ENCODE measurements at regions not wholly inside any gene's neighbourhood (a gene's known extent, or its start where the extent isn't known, plus 50 kb on each side); places are given as distances from the start of the nearest gene placed in this dataset.

- no peak for DNase-seq
Observed at GRCh38 chr2:212596276-212596675, 57.7 kb upstream of the ERBB4 start.

- DNase-seq: no peak
Observed at GRCh38 chr2:212595036-212595654, 56.5 kb upstream of the ERBB4 start.

- DNase-seq: no peak
Observed at GRCh38 chr2:212592695-212593094, 54.1 kb upstream of the ERBB4 start.

Measured in activated CD8-positive, alpha-beta memory T cell treated with anti-CD3 and anti-CD28 coated beads, Interleukin-2, amount 50 U/mL, for 48 hours (primary cell).